ENCODE measurements at regions not wholly inside any gene's neighbourhood (a gene's known extent, or its start where the extent isn't known, plus 50 kb on each side); places are given as distances from the start of the nearest gene placed in this dataset.
A peak's percentile ranks its signal among the peaks of the same experiment; 100 is the strongest.

- intact Hi-C loops (cut with DNase I), result no loop called here
- H3K36me3 ChIP-seq, result no peaks in the 10 kb centered on the region
- no peaks in the 10 kb centered on the region for H3K9me3 ChIP-seq
- no peak for DNase-seq
- H3K4me1 ChIP-seq, result peaks cover 16 to 34% of the 10 kb centered on the region in 2 donors
- no peak overlapping the region for H3K4me3 ChIP-seq (replicated peaks in 1 of 3)
- no peak overlapping the region for H3K27ac ChIP-seq
- H3K27me3 ChIP-seq, result no peaks in the 10 kb centered on the region
- 62 to 80% methylated on average over 6 of the region's 6 CpGs for WGBS, 2 donors
- no peak for TF ChIP-seq CTCF (IDR thresholded peaks at IDR 0.05)
- TF ChIP-seq POLR2A (IDR thresholded peaks at IDR 0.05), result no peak
Observed at GRCh38 chr6:170459451-170459850, 93.7 kb downstream of the PSMB1 start.

- Histone ChIP-seq H3K9me3 (no peaks in the 10 kb centered on the region), H3K27me3 (no peaks in the 10 kb centered on the region), H3K4me1 (peaks cover 9 to 32% of the 10 kb centered on the region in 2 donors), H3K4me3 (replicated peaks in 1 of 3) (no peak overlapping the region), H3K36me3 (no peaks in the 10 kb centered on the region), H3K27ac (peak overlapping the region in 2 of 3 donors; percentile 5 to 28)
- intact Hi-C loops (cut with DNase I), result no loop called here
- DNase-seq, result peak; percentile 26 to 35
- WGBS, 2 donors, result 60% methylated on average over 11 of the region's 11 CpGs
- no peak for TF ChIP-seq CTCF (IDR thresholded peaks at IDR 0.05)
- no peak for TF ChIP-seq POLR2A (IDR thresholded peaks at IDR 0.05)
Observed at GRCh38 chr6:170456886-170457698, 96.0 kb downstream of the PSMB1 start.

All from thyroid gland (tissue), 4 donors.